ENCODE measurements at regions not wholly inside any gene's neighbourhood (a gene's known extent, or its start where the extent isn't known, plus 50 kb on each side); places are given as distances from the start of the nearest gene placed in this dataset.

- TF ChIP-seq ZBTB40 (IDR thresholded peaks at IDR 0.05) (no peak), ZBTB40 (CRISPR knock-in tag; IDR thresholded peaks at IDR 0.05) (no peak), SMAD9 (CRISPR knock-in tag; IDR thresholded peaks at IDR 0.05) (no peak), PATZ1 (CRISPR knock-in tag; IDR thresholded peaks at IDR 0.05) (no peak)
Observed at GRCh38 chr10:94149702-94150101, 156.0 kb downstream of the PLCE1 start (continued).
